HepG2 (cell line): ENCODE measurements at regions not wholly inside any gene's neighbourhood (a gene's known extent, or its start where the extent isn't known, plus 50 kb on each side); places are given as distances from the start of the nearest gene placed in this dataset.

Experiments used
- ATAC-seq: fragments of 200-7000 bp; cut with Tn5 transposase; 3 replicates; pipeline ENCODE4 v1.9.1; 2020; ENCODE audit warnings: mild to moderate bottlenecking, moderate library complexity
- BruUV-seq: library from RNA; stranded (reverse); fragments of 400-500 nt; replicated peaks from 2 replicates; lab custom pipeline; 2021; lab: Mats Ljungman, UMichigan
- CTCF ChIA-PET: fragments of 300-600 bp; formaldehyde crosslinking; extraction: SDS; loops from one replicate; lab custom pipeline; 2021; ENCODE audit warnings: low total read pairs, inconsistent platforms, low intra/inter-chr PET ratio; lab: Yijun Ruan, JAX
- POLR2A ChIA-PET: fragments of 350-600 bp; sonication (Branson Sonifier 250); formaldehyde crosslinking; loops from one replicate; lab custom pipeline; 2020; ENCODE audit warnings: antibody characterized with exemption, inconsistent platforms; lab: Yijun Ruan, JAX
- DNase-seq: peaks from one replicate; pipeline ENCODE4 v3.0.0-alpha.2; 2015; ENCODE audit warnings: low spot score
- FAIRE-seq: peaks from 3 replicates; lab custom pipeline; 2011; peaks lifted over from hg19 to GRCh38; lab: Jason Lieb, UNC
- H2AFZ ChIP-seq: one replicate; pipeline ENCODE4 v1.6.1; 2011; ENCODE audit warnings: low read length, inconsistent platforms
- H3K27ac ChIP-seq: fragments of 300-600 bp; 3 replicates; pipeline ENCODE4 v1.8.0; 2011; ENCODE audit warnings: mixed run types, mild to moderate bottlenecking, mixed read lengths, low read length, inconsistent platforms; ENCODE audit not compliant: insufficient read depth; ENCODE audit errors: extremely low read length
- H3K27me3 ChIP-seq, 2 experiments: fragments of 200-600 bp in 1 of 2; 2 replicates in 1 of 2; 3 replicates in 1 of 2; pipeline versions ENCODE4 v1.6.0 to v1.8.0; 2011; ENCODE audit warnings: low read length in 2 of 2, mild to moderate bottlenecking in 2 of 2, moderate library complexity in 2 of 2, inconsistent platforms in 1 of 2; ENCODE audit not compliant: insufficient read depth in 2 of 2, control insufficient read depth in 1 of 2
- H3K36me3 ChIP-seq, 2 experiments: fragments of 200-600 bp in 1 of 2; replicated peaks in 1 of 2; 2 replicates in 1 of 2; 3 replicates in 1 of 2; pipeline versions ENCODE4 v1.5.1 to v1.8.0; 2011; ENCODE audit warnings: low read length in 2 of 2, inconsistent platforms in 1 of 2; ENCODE audit not compliant: insufficient read depth in 2 of 2, control insufficient read depth in 1 of 2
- H3K4me1 ChIP-seq: 2 replicates; pipeline ENCODE4 v1.5.1; 2012; ENCODE audit warnings: low read length, inconsistent platforms; ENCODE audit not compliant: insufficient read depth
- H3K4me2 ChIP-seq: 2 replicates; pipeline ENCODE4 v1.6.0; 2011; ENCODE audit warnings: low read depth, low read length, inconsistent platforms
- H3K4me3 ChIP-seq, 3 experiments: fragments of 200-600 bp in 1 of 3; sonication (generic), shearing (Covaris generic) in 1 of 3; replicated peaks in 1 of 3; 2 replicates each; pipeline ENCODE4 v1.5.1; 2011 to 2016; ENCODE audit warnings: low read length in 3 of 3, inconsistent platforms in 2 of 3, low read depth in 2 of 3, mild to moderate bottlenecking in 2 of 3, control low read depth in 1 of 3, mixed read lengths in 1 of 3; ENCODE audit not compliant: insufficient read depth in 1 of 3
- H3K79me2 ChIP-seq: one replicate; pipeline ENCODE4 v1.6.1; 2011; ENCODE audit warnings: low read length, inconsistent platforms; ENCODE audit not compliant: insufficient read depth
- H3K9ac ChIP-seq: 2 replicates; pipeline ENCODE4 v1.6.0; 2011; ENCODE audit warnings: mild to moderate bottlenecking, low read depth, low read length, inconsistent platforms; ENCODE audit not compliant: insufficient read depth
- H3K9me3 ChIP-seq: 2 replicates; pipeline ENCODE4 v1.5.1; 2012; ENCODE audit warnings: mild to moderate bottlenecking, low read length
- H4K20me1 ChIP-seq: 2 replicates; pipeline ENCODE4 v1.6.0; 2011; ENCODE audit warnings: inconsistent platforms, mild to moderate bottlenecking, low read length, moderate library complexity; ENCODE audit not compliant: insufficient read depth
- CENPX ChIP-seq: sonication (generic); formaldehyde crosslinking; IDR thresholded peaks from 2 replicates; pipeline ENCODE4 v1.9.0; 2021; ENCODE audit warnings: mild to moderate bottlenecking, missing genetic modification reagents, moderate library complexity
- HDAC2 ChIP-seq: sonication (generic); formaldehyde crosslinking; IDR thresholded peaks from 2 replicates; pipeline ENCODE4 v1.4.0; 2020; ENCODE audit warnings: missing genetic modification reagents
- JUN ChIP-seq: sonication (generic); formaldehyde crosslinking; IDR thresholded peaks from 2 replicates; pipeline ENCODE4 v1.4.0; 2020; ENCODE audit warnings: mild to moderate bottlenecking, missing genetic modification reagents
- MAZ ChIP-seq, 2 experiments: sonication (generic) in 1 of 2; formaldehyde crosslinking in 1 of 2; IDR thresholded peaks; 2 replicates each; pipeline versions ENCODE4 v1.5.0 to v1.6.1; 2012 to 2020; ENCODE audit warnings: low read depth in 2 of 2, mild to moderate bottlenecking in 2 of 2, borderline replicate concordance in 1 of 2, improper control_type of control experiment in 1 of 2, low read length in 1 of 2, missing genetic modification reagents in 1 of 2, moderate library complexity in 1 of 2
- MIER2 ChIP-seq: IDR thresholded peaks from 2 replicates; pipeline ENCODE4 v1.6.1; 2016; ENCODE audit warnings: missing biosample characterization, missing genetic modification reagents
- MIER3 ChIP-seq: IDR thresholded peaks from 2 replicates; pipeline ENCODE4 v1.6.1; 2016; ENCODE audit warnings: missing compliant biosample characterization, borderline replicate concordance
- PHB2 ChIP-seq: fragments of 450-650 bp; IDR thresholded peaks from 2 replicates; pipeline ENCODE4 v1.6.1; 2018; ENCODE audit not compliant: partially characterized antibody
- THAP9 ChIP-seq: sonication (generic); formaldehyde crosslinking; IDR thresholded peaks from 2 replicates; pipeline ENCODE4; 2020; ENCODE audit warnings: missing genetic modification reagents, mild to moderate bottlenecking, borderline replicate concordance
- ZNF234 ChIP-seq: sonication (generic); formaldehyde crosslinking; conservative IDR thresholded peaks from 2 replicates; pipeline ENCODE4 v1.5.1; 2020; ENCODE audit warnings: mild to moderate bottlenecking, missing genetic modification reagents
- ZNF382 ChIP-seq: sonication (generic); formaldehyde crosslinking; IDR thresholded peaks from 2 replicates; pipeline ENCODE4 v1.5.0; 2020; ENCODE audit warnings: missing genetic modification reagents, mild to moderate bottlenecking, borderline replicate concordance
- ZNF451 ChIP-seq: sonication (generic); formaldehyde crosslinking; IDR thresholded peaks from 2 replicates; pipeline ENCODE4 v1.5.0; 2020; ENCODE audit warnings: mild to moderate bottlenecking, missing genetic modification reagents
- ZNF530 ChIP-seq: sonication (generic); formaldehyde crosslinking; IDR thresholded peaks from 2 replicates; pipeline ENCODE4 v1.5.0; 2020; ENCODE audit warnings: low read depth, mild to moderate bottlenecking, missing genetic modification reagents
- ZNF609 ChIP-seq: sonication (generic); formaldehyde crosslinking; IDR thresholded peaks from 2 replicates; pipeline ENCODE4 v1.4.0; 2020; ENCODE audit warnings: mild to moderate bottlenecking, missing genetic modification reagents, borderline replicate concordance
- ZNF788 ChIP-seq: sonication (generic); formaldehyde crosslinking; IDR thresholded peaks from 2 replicates; pipeline ENCODE4 v1.5.0; 2020; ENCODE audit warnings: mild to moderate bottlenecking, missing genetic modification reagents, borderline replicate concordance
- WGBS: methylation state at CpG from one replicate; pipeline ENCODE4 v1.1.6; 2017; ENCODE audit warnings: low lambda C conversion rate; 5-methylcytosine and 5-hydroxymethylcytosine counted together
- in situ Hi-C: cut with HindIII; loops from 2 replicates; pipeline ENCODE4 v1.10.0; 2017; ENCODE audit warnings: low pct_unique_long_range_greater_than_20kb; ENCODE audit not compliant: extremely low pct_ligation_motif_present
- intact Hi-C: fragments of 100-400 bp; cut with micrococcal nuclease; formaldehyde crosslinking; loops from one replicate; pipeline ENCODE4 v1.10.0; 2022; ENCODE audit not compliant: unreplicated experiment

GRCh38 chr2:188092734-188093133 lies 198.9 kb upstream of the GULP1 start (continued):
- no peak for TF ChIP-seq ZNF234 (CRISPR knock-in tag)

- DNase-seq (no peak), FAIRE-seq (no peak)
- BruUV-seq: no TSS peak
- Histone ChIP-seq H3K4me3 (no peak overlapping the region), H2AFZ (no peak overlapping the region), H4K20me1 (no peaks in the 10 kb centered on the region), H3K27me3 (no peaks in the 10 kb centered on the region)
- intact Hi-C loops: no loop called here
- TF ChIP-seq ZNF382 (CRISPR knock-in tag) (no peak), MAZ (IDR thresholded peaks at IDR 0.05; ENCODE audit: borderline replicate concordance, low read depth, low read length) (no peak), MAZ (CRISPR knock-in tag; IDR thresholded peaks at IDR 0.05; ENCODE audit: low read depth) (no peak), MIER3 (CRISPR knock-in tag) (no peak), CENPX (no peak), JUN (CRISPR knock-in tag) (no peak), PHB2 (no peak), ZNF609 (no peak), THAP9 (no peak), ZNF530 (CRISPR knock-in tag) (no peak), ZNF788 (CRISPR knock-in tag) (no peak), ZNF451 (no peak), MIER2 (CRISPR knock-in tag) (no peak), HDAC2 (CRISPR knock-in tag) (no peak)
- TF ChIP-seq, all 625 proteins: peak for 0
- Histone ChIP-seq H3K27ac (no peak overlapping the region), H3K4me1 (no peaks in the 10 kb centered on the region), H3K36me3 (no peaks in the 10 kb centered on the region), H3K79me2 (no peaks in the 10 kb centered on the region), H3K9ac (no peak overlapping the region), H3K4me2 (no peak overlapping the region), H3K9me3 (no peaks in the 10 kb centered on the region)
- ChIA-PET POLR2A (no interaction called here), CTCF (no interaction called here)
- in situ Hi-C loops: no loop called here
- peak; percentile 36; the same call in 2 of the 3 replicates for ATAC-seq
- WGBS: under 1% methylated on average over 3 of the region's 3 CpGs
These were observed 194.8 kb upstream of the GULP1 start for GRCh38 chr2:188096910-188097309.
